ENCODE measurements at regions not wholly inside any gene's neighbourhood (a gene's known extent, or its start where the extent isn't known, plus 50 kb on each side); places are given as distances from the start of the nearest gene placed in this dataset.

GRCh38 chr2:7497178-7497577, 580.0 kb downstream of the RNF144A start:
- no peaks in the 10 kb centered on the region for H4K20me1 ChIP-seq (ENCODE audit: insufficient read depth)
- POLR2A ChIA-PET = no interaction called here
- intact Hi-C loops (cut with micrococcal nuclease) = no loop called here
- CTCF ChIA-PET = no interaction called here
- RAD21 ChIA-PET (ENCODE audit: low non-redundant PET in 1 of 2, low total read pairs in 2 of 2, uncharacterized antibody in 2 of 2, unreplicated experiment in 2 of 2) = no interaction called here
- no TSS peak for BruUV-seq (replicated peaks)
- no peaks in the 10 kb centered on the region for H3K9me2 ChIP-seq (ENCODE audit: insufficient read depth)
- H3K9me3 ChIP-seq (ENCODE audit: control insufficient read depth in 1 of 2, insufficient read depth in 1 of 2, low read depth in 1 of 2, low read length in 2 of 2) = no peaks in the 10 kb centered on the region
- no peaks in the 10 kb centered on the region for H3K79me2 ChIP-seq (ENCODE audit: insufficient read depth, low read length)
- no peak overlapping the region for H3K9ac ChIP-seq (ENCODE audit: low read length)
- H3K4me3 ChIP-seq (replicated peaks in 1 of 2; ENCODE audit: low read depth in 1 of 2, low read length in 2 of 2) = no peak overlapping the region
- DNase-seq (ENCODE audit: low read depth, low spot score) (no peak), ATAC-seq (no peak)
- no peaks in the 10 kb centered on the region for H3K4me1 ChIP-seq (ENCODE audit: control insufficient read depth in 1 of 2, insufficient read depth in 2 of 2, low read length in 2 of 2)
- H3K4me2 ChIP-seq (ENCODE audit: low read length) = no peak overlapping the region
- no peaks in the 10 kb centered on the region for H3K27me3 ChIP-seq (ENCODE audit: insufficient read depth, low read length)
- no peaks in the 10 kb centered on the region for H3K36me3 ChIP-seq (ENCODE audit: control insufficient read depth in 1 of 2, insufficient read depth in 2 of 2, low read length in 2 of 2)
- H3K27ac ChIP-seq (ENCODE audit: low read depth, low read length) = no peak overlapping the region
- TF ChIP-seq SP1 (IDR thresholded peaks at IDR 0.05; ENCODE audit: low read depth) (no peak), CTCF (IDR thresholded peaks at IDR 0.05 in 2 of 3, conservative IDR thresholded peaks at IDR 0.05 in 1 of 3; ENCODE audit: borderline replicate concordance in 1 of 3, insufficient read depth in 1 of 3, low read depth in 2 of 3, low read length in 2 of 3) (no peak), REST (IDR thresholded peaks at IDR 0.05; ENCODE audit: low read depth) (no peak), ZFX (IDR thresholded peaks at IDR 0.05) (no peak), JUND (IDR thresholded peaks at IDR 0.05) (no peak), ELF1 (IDR thresholded peaks at IDR 0.05; ENCODE audit: borderline replicate concordance, low read depth) (no peak), EGR1 (IDR thresholded peaks at IDR 0.05; ENCODE audit: low read depth) (no peak), CEBPB (IDR thresholded peaks at IDR 0.05; ENCODE audit: low read depth) (no peak), EZH2 (IDR thresholded peaks at IDR 0.05) (no peak), RAD21 (IDR thresholded peaks at IDR 0.05; ENCODE audit: low read depth) (no peak), POLR2A (IDR thresholded peaks at IDR 0.05; ENCODE audit: borderline replicate concordance, extremely low read depth, insufficient read depth, insufficient read length) (no peak), ATF3 (IDR thresholded peaks at IDR 0.05) (no peak), MAX (IDR thresholded peaks at IDR 0.05) (no peak), EZH2phosphoT487 (IDR thresholded peaks at IDR 0.05; ENCODE audit: borderline replicate concordance) (no peak), POLR2AphosphoS5 (IDR thresholded peaks at IDR 0.05; ENCODE audit: low read depth, low read length) (no peak), ZNF274 (IDR thresholded peaks at IDR 0.05; ENCODE audit: low read depth, low read length) (no peak), SRF (IDR thresholded peaks at IDR 0.05; ENCODE audit: low read depth) (no peak), TCF7L2 (IDR thresholded peaks at IDR 0.05; ENCODE audit: borderline replicate concordance, extremely low read depth, insufficient read depth, insufficient read length) (no peak), FOSL1 (IDR thresholded peaks at IDR 0.05; ENCODE audit: low read depth) (no peak), YY1 (IDR thresholded peaks at IDR 0.05; ENCODE audit: extremely low read depth, insufficient replicate concordance, low read depth, low read length) (no peak)
- H2AFZ ChIP-seq (ENCODE audit: low read depth, low read length, poor library complexity, severe bottlenecking) = no peak overlapping the region
